GM13977 (cell line): ENCODE measurements at regions not wholly inside any gene's neighbourhood (a gene's known extent, or its start where the extent isn't known, plus 50 kb on each side); places are given as distances from the start of the nearest gene placed in this dataset.

Experiments
- DNase-seq: peaks from one replicate; pipeline ENCODE4 v3.0.0; 2012; ENCODE audit warnings: low spot score
- in situ Hi-C: fragments of 300-500 bp; cut with MboI; formaldehyde crosslinking; loops from one replicate; pipeline ENCODE4 v1.12.0; 2022; ENCODE audit warnings: low sequenced_read_pairs, low pct_unique_long_range_greater_than_20kb, mixed read lengths, inconsistent platforms; ENCODE audit not compliant: unreplicated experiment
- TF ChIP-seq, protein P1 (sequence below): IDR thresholded peaks from 2 replicates; pipeline ENCODE4 v1.5.1; 2012; ENCODE audit warnings: mild to moderate bottlenecking, control low read depth; ENCODE audit not compliant: insufficient read depth; ENCODE audit errors: extremely low read depth, missing control alignments

DNA sequence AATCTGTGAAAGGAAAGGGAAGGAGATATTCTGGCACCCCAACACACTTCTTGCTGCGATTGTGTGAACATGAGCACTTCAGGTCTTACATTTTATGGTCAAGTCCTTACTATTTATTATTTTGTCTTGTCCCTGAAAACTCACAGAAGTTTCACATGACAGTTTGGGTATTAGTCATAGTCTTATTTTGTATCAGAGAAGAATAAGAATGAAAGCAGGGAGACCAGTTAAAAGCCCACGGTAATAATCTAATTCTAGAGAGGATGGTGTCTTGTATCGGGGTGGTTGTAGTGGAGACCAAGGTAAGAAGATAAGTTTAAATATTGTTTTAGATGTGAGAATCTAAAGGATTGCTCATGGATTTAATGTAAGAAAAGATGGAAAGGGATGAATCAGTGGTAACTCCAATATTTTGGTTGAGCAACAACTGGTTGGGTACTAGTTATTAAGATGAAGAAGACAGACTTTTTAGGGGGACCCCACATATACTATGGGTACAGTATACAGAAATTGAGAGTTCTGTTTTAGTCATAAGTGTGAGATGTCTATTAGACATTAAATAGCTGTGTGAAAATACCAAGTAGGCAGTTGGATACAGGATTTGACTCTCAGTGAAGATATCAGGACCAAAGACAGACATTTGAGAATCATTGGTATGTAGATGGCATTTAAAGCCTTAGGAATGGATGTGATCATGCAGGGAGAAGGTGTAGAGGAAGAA, 227.6 kb downstream of the MFSD1 start:
- TF ChIP-seq, protein P1, sequence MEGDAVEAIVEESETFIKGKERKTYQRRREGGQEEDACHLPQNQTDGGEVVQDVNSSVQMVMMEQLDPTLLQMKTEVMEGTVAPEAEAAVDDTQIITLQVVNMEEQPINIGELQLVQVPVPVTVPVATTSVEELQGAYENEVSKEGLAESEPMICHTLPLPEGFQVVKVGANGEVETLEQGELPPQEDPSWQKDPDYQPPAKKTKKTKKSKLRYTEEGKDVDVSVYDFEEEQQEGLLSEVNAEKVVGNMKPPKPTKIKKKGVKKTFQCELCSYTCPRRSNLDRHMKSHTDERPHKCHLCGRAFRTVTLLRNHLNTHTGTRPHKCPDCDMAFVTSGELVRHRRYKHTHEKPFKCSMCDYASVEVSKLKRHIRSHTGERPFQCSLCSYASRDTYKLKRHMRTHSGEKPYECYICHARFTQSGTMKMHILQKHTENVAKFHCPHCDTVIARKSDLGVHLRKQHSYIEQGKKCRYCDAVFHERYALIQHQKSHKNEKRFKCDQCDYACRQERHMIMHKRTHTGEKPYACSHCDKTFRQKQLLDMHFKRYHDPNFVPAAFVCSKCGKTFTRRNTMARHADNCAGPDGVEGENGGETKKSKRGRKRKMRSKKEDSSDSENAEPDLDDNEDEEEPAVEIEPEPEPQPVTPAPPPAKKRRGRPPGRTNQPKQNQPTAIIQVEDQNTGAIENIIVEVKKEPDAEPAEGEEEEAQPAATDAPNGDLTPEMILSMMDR: no peak
- DNase-seq: peak; percentile 7
- in situ Hi-C loops: no loop called here

DNA sequence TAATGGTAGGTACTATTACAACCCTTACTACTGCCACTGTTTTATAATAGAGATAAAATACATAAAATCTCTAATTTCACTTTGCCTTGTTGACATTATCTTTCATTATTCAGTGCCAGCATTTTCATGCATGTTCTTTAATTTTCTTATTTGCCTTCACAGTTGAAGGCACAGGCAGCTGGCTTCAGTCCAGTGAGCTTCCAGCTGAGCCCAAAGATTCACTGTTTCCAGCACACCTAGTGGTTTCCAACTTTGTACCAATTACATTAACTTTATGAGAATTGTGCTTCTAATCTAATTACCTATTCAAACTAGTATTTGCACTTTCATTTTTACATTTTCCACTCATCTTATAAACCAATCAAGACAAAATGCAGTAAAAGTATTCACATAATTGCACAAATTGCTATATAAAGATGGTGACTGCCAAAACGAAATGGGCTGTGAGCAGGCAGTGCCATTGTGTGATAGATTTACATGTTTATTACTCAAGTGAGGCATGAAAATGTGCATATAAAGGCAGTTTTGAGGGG, 228.3 kb downstream of the MFSD1 start:
- in situ Hi-C loops: no loop called here
- TF ChIP-seq, protein P1: no peak
- DNase-seq: no peak

DNA sequence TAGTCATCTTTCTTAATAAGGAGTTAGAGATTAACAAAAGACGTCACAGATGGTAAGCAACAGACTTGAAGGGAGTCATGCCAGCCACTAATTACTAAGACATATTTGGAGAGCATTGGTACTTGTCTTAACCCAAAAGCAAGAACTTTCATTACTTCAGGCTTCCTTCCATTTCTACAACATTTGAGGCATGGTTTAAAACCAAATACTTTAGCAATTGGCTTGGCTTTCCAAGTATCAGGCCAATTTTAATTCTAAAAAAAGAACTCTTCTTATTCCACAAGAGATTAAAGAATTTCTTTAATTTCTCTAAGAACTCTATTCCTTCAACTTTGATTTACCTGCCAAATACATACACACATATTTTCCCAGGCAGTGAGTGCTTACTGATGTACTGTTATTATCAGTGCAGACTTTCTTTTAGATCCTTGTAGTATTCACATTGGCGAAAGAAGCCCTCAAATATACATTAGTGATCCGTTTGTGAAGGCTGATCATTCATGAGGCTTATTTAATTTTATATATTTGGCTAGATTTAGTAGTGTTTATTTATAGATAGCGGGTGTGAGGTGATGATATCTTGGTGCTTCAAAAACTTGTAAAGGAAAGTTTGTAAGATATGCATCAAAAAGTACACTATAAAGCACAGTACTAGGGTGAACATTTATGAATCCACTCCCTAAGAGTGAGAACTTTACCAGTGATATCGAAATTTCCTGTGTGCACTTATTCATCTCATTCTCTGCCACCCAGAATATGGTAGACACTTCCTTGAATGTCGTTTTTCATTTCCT, 229.2 kb downstream of the MFSD1 start:
- no peak for DNase-seq
- in situ Hi-C loops: no loop called here
- TF ChIP-seq, protein P1: no peak

GRCh38 chr3:159032311-159032710, 230.5 kb downstream of the MFSD1 start:
- no peak for DNase-seq
- in situ Hi-C loops: no loop called here
- TF ChIP-seq, protein P1: no peak

DNA sequence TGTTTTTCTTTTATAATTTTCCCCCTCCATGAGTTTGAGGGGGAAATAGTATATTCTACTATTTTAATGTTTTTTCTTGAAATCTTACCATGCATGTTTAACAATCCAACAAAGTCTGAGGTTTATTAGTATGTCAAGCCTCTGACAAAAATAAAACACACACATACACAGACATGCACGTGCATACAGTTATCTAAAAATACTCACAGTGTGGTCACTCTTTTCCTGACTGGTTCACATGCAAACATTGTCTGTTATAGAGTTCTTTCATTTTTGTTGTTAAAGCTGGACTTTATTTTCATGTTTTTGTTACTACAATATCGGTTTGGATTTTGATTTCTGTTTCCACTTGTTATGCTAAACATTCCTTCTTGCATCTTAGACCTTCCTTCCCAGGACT, 236.6 kb downstream of the MFSD1 start:
- no peak for DNase-seq
- in situ Hi-C loops: no loop called here
- TF ChIP-seq, protein P1: no peak

DNA sequence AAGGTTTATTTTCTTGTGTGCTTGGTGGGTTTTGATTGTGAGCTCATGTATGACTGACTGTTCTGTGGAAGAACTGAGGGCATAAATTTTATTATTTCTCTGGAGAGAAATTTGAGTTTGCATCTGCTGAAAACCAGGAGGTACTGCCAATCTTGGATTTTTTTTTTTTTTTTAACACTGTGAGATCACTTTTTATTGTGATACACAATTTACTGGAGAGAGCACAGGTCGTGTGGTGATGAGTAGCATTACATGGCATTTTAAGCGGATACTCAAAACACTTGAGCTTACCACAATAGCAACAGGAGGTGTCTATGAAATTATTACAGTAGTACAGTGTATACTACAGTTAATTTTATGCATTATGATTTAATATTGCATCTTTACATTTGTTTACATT, 237.4 kb downstream of the MFSD1 start:
- no peak for DNase-seq
- in situ Hi-C loops: no loop called here
- TF ChIP-seq, protein P1: no peak
